ENCODE measurements at regions not wholly inside any gene's neighbourhood (a gene's known extent, or its start where the extent isn't known, plus 50 kb on each side); places are given as distances from the start of the nearest gene placed in this dataset.

- no peak for TF ChIP-seq CREB1 (IDR thresholded peaks at IDR 0.05; ENCODE audit: low read depth)
- TF ChIP-seq ZBTB7A (IDR thresholded peaks at IDR 0.05; ENCODE audit: low read depth): no peak
- no peak for TF ChIP-seq EP300 (IDR thresholded peaks at IDR 0.05; ENCODE audit: borderline replicate concordance)
- TF ChIP-seq TCF12 (IDR thresholded peaks at IDR 0.05; ENCODE audit: low read depth): no peak
- TF ChIP-seq EGR1 (IDR thresholded peaks at IDR 0.05): no peak
- TF ChIP-seq TAF1 (IDR thresholded peaks at IDR 0.05; ENCODE audit: low read depth): no peak
- TF ChIP-seq FOXM1 (IDR thresholded peaks at IDR 0.05; ENCODE audit: borderline replicate concordance, low read depth): no peak
These were observed 188.6 kb downstream of the ETV1 start for GRCh38 chr7:13800694-13801448.

GRCh38 chr7:13801669-13802068 is 187.8 kb downstream of the ETV1 start:
- TF ChIP-seq NFIC (IDR thresholded peaks at IDR 0.05): no peak
- no peak for TF ChIP-seq MAX (IDR thresholded peaks at IDR 0.05)
- TF ChIP-seq USF1 (IDR thresholded peaks at IDR 0.05): no peak
- TF ChIP-seq EP300 (IDR thresholded peaks at IDR 0.05; ENCODE audit: borderline replicate concordance): no peak
- TF ChIP-seq YY1 (IDR thresholded peaks at IDR 0.05; ENCODE audit: low read depth): no peak
- TF ChIP-seq ZBTB7A (IDR thresholded peaks at IDR 0.05; ENCODE audit: low read depth): no peak
- TF ChIP-seq EGR1 (IDR thresholded peaks at IDR 0.05): no peak
- no peak for TF ChIP-seq FOXM1 (IDR thresholded peaks at IDR 0.05; ENCODE audit: borderline replicate concordance, low read depth)

- no peak for TF ChIP-seq USF1 (IDR thresholded peaks at IDR 0.05)
- no peak for TF ChIP-seq TEAD4 (IDR thresholded peaks at IDR 0.05)
- no peak for TF ChIP-seq EGR1 (IDR thresholded peaks at IDR 0.05)
These were observed 186.8 kb downstream of the ETV1 start for GRCh38 chr7:13802651-13803050.

GRCh38 chr7:13803134-13803533 is 186.3 kb downstream of the ETV1 start:
- no peak for TF ChIP-seq TAF1 (IDR thresholded peaks at IDR 0.05; ENCODE audit: low read depth)
- no peak for TF ChIP-seq FOXM1 (IDR thresholded peaks at IDR 0.05; ENCODE audit: borderline replicate concordance, low read depth)
- TF ChIP-seq RAD21 (IDR thresholded peaks at IDR 0.05; ENCODE audit: low read depth): no peak
- no peak for TF ChIP-seq EP300 (IDR thresholded peaks at IDR 0.05; ENCODE audit: borderline replicate concordance)
- TF ChIP-seq CREB1 (IDR thresholded peaks at IDR 0.05; ENCODE audit: low read depth): no peak
- TF ChIP-seq EGR1 (IDR thresholded peaks at IDR 0.05): no peak

GRCh38 chr7:13821152-13821787 is 168.2 kb downstream of the ETV1 start:
- no peak for TF ChIP-seq RAD21 (IDR thresholded peaks at IDR 0.05; ENCODE audit: low read depth)
- TF ChIP-seq TEAD4 (IDR thresholded peaks at IDR 0.05): no peak
- no peak for TF ChIP-seq EP300 (IDR thresholded peaks at IDR 0.05; ENCODE audit: borderline replicate concordance)
- no peak for TF ChIP-seq CEBPB (IDR thresholded peaks at IDR 0.05)
- no peak for TF ChIP-seq TCF12 (IDR thresholded peaks at IDR 0.05; ENCODE audit: low read depth)
- TF ChIP-seq FOXM1 (IDR thresholded peaks at IDR 0.05; ENCODE audit: borderline replicate concordance, low read depth): no peak
- TF ChIP-seq NFIC (IDR thresholded peaks at IDR 0.05): no peak
- no peak for TF ChIP-seq EGR1 (IDR thresholded peaks at IDR 0.05)
- TF ChIP-seq ZBTB7A (IDR thresholded peaks at IDR 0.05; ENCODE audit: low read depth): no peak
- TF ChIP-seq MAX (IDR thresholded peaks at IDR 0.05): no peak
- TF ChIP-seq TAF1 (IDR thresholded peaks at IDR 0.05; ENCODE audit: low read depth): no peak
- no peak for TF ChIP-seq REST (IDR thresholded peaks at IDR 0.05; ENCODE audit: low read depth)
- TF ChIP-seq USF1 (IDR thresholded peaks at IDR 0.05): no peak
- TF ChIP-seq CREB1 (IDR thresholded peaks at IDR 0.05; ENCODE audit: low read depth): no peak
- TF ChIP-seq YY1 (IDR thresholded peaks at IDR 0.05; ENCODE audit: low read depth): no peak

- TF ChIP-seq YY1 (IDR thresholded peaks at IDR 0.05; ENCODE audit: low read depth) (no peak), REST (IDR thresholded peaks at IDR 0.05; ENCODE audit: low read depth) (no peak), ZBTB7A (IDR thresholded peaks at IDR 0.05; ENCODE audit: low read depth) (no peak), MAX (IDR thresholded peaks at IDR 0.05) (no peak), CEBPB (IDR thresholded peaks at IDR 0.05) (no peak), TAF1 (IDR thresholded peaks at IDR 0.05; ENCODE audit: low read depth) (no peak), FOXM1 (IDR thresholded peaks at IDR 0.05; ENCODE audit: borderline replicate concordance, low read depth) (no peak)
These were observed 166.8 kb downstream of the ETV1 start for GRCh38 chr7:13822678-13823077.
